Adrenal gland (tissue), 5 donors: ENCODE measurements at regions not wholly inside any gene's neighbourhood (a gene's known extent, or its start where the extent isn't known, plus 50 kb on each side); places are given as distances from the start of the nearest gene placed in this dataset.

Experiments used
- CTCF ChIP-seq, 6 experiments: fragments of 450-650 bp in 4 of 6; fragments of 200-600 bp in 2 of 6; sonication (generic) in 1 of 6; IDR thresholded peaks; 1 replicate in 5 of 6; 2 replicates in 1 of 6; pipeline versions ENCODE4 v1.5.1 to v1.8.0; 2016 to 2021; ENCODE audit warnings: antibody characterized with exemption in 6 of 6, mild to moderate bottlenecking in 2 of 6, moderate library complexity in 1 of 6
- POLR2A ChIP-seq, 2 donors: fragments of 450-650 bp; IDR thresholded peaks; one replicate each; pipeline ENCODE4 v1.6.1; 2017; ENCODE audit warnings: antibody characterized with exemption in 2 of 2, mild to moderate bottlenecking in 2 of 2, moderate library complexity in 1 of 2
- donor health status: DM: no; HTN: no; CAD: no.

- TF ChIP-seq POLR2A (IDR thresholded peaks at IDR 0.05) (no peak), CTCF (IDR thresholded peaks at IDR 0.05) (no peak)
Observed at GRCh38 chr3:181770296-181770695, 58.6 kb downstream of the SOX2 start.
